HCT116 (cell line): ENCODE measurements at regions not wholly inside any gene's neighbourhood (a gene's known extent, or its start where the extent isn't known, plus 50 kb on each side); places are given as distances from the start of the nearest gene placed in this dataset.

Experiments
- ATAC-seq: fragments of 200-7000 bp; cut with Tn5 transposase; 2 replicates; pipeline ENCODE4 v1.9.1; 2020; ENCODE audit warnings: mild to moderate bottlenecking, moderate library complexity
- BruUV-seq: library from RNA; stranded (reverse); fragments of 400-500 nt; replicated peaks from 2 replicates; lab custom pipeline; 2021; lab: Mats Ljungman, UMichigan
- CTCF ChIA-PET: fragments of 300-600 bp; sonication (Branson Sonifier 250); formaldehyde crosslinking; loops from one replicate; lab custom pipeline; 2021; ENCODE audit warnings: antibody characterized with exemption; lab: Charles Lee
- POLR2A ChIA-PET: fragments of 300-600, 350-600 bp; sonication (Branson Sonifier 250); formaldehyde crosslinking; loops from one replicate; lab custom pipeline; 2021; ENCODE audit warnings: antibody characterized with exemption; lab: Charles Lee
- RAD21 ChIA-PET, 2 experiments: fragments of 300-600 bp; sonication (Branson Sonifier 250); formaldehyde crosslinking; loops; one replicate each; lab custom pipeline; 2023; ENCODE audit warnings: low total read pairs in 2 of 2; ENCODE audit not compliant: uncharacterized antibody in 2 of 2, unreplicated experiment in 2 of 2, low non-redundant PET in 1 of 2; lab: Charles Lee
- DNase-seq: peaks from one replicate; pipeline ENCODE4 v3.0.0-alpha.2; 2010; ENCODE audit warnings: low read depth, low spot score
- H2AFZ ChIP-seq: fragments of 200-600 bp; shearing (Covaris generic), sonication (generic); 2 replicates; pipeline ENCODE4 v1.6.1; 2017; ENCODE audit warnings: low read depth, mixed run types, mixed read lengths, antibody characterized with exemption, low read length; ENCODE audit not compliant: poor library complexity, severe bottlenecking
- H3K27ac ChIP-seq: 2 replicates; pipeline ENCODE4 v1.5.1; 2012; ENCODE audit warnings: low read depth, low read length
- H3K27me3 ChIP-seq: fragments of 200-600 bp; sonication (generic); 2 replicates; pipeline ENCODE4 v1.6.1; 2016; ENCODE audit warnings: mixed run types, low read length, mixed read lengths; ENCODE audit not compliant: insufficient read depth
- H3K36me3 ChIP-seq, 2 experiments: fragments of 200-500 bp in 1 of 2; fragments of 200-600 bp in 1 of 2; sonication (Bioruptor generic) in 1 of 2; sonication (generic) in 1 of 2; 2 replicates each; pipeline versions ENCODE4 v1.5.1 to v1.6.1; 2014 to 2016; ENCODE audit warnings: low read length in 2 of 2, inconsistent platforms in 1 of 2, mixed read lengths in 1 of 2, mixed run types in 1 of 2; ENCODE audit not compliant: insufficient read depth in 2 of 2, control insufficient read depth in 1 of 2
- H3K4me1 ChIP-seq, 2 experiments: fragments of 200-600 bp in 1 of 2; sonication (generic) in 1 of 2; 2 replicates each; pipeline versions ENCODE4 v1.5.1 to v1.6.1; 2012 to 2017; ENCODE audit warnings: low read length in 2 of 2, inconsistent platforms in 1 of 2, mild to moderate bottlenecking in 1 of 2, mixed read lengths in 1 of 2, mixed run types in 1 of 2, moderate library complexity in 1 of 2; ENCODE audit not compliant: insufficient read depth in 2 of 2, control insufficient read depth in 1 of 2
- H3K4me2 ChIP-seq: fragments of 200-600 bp; sonication (generic); 2 replicates; pipeline ENCODE4 v1.6.1; 2017; ENCODE audit warnings: mixed run types, low read length, mixed read lengths
- H3K4me3 ChIP-seq, 2 experiments: fragments of 200-600 bp in 1 of 2; sonication (generic) in 1 of 2; replicated peaks in 1 of 2; 2 replicates each; pipeline ENCODE4 v1.5.1; 2011 to 2016; ENCODE audit warnings: low read length in 2 of 2, control low read depth in 1 of 2, low read depth in 1 of 2, mild to moderate bottlenecking in 1 of 2, mixed read lengths in 1 of 2, mixed run types in 1 of 2
- H3K79me2 ChIP-seq: fragments of 200-600 bp; sonication (generic); 2 replicates; pipeline ENCODE4 v1.6.1; 2017; ENCODE audit warnings: mild to moderate bottlenecking, mixed run types, low read length, moderate library complexity, mixed read lengths; ENCODE audit not compliant: insufficient read depth
- H3K9ac ChIP-seq: fragments of 200-600 bp; sonication (generic); 2 replicates; pipeline ENCODE4 v1.6.1; 2016; ENCODE audit warnings: low read length, mixed read lengths
- H3K9me2 ChIP-seq: fragments of 200-600 bp; sonication (generic), shearing (Covaris generic); 2 replicates; pipeline ENCODE4 v1.6.1; 2017; ENCODE audit warnings: mixed run types, mild to moderate bottlenecking, moderate library complexity; ENCODE audit not compliant: insufficient read depth
- H3K9me3 ChIP-seq, 2 experiments: fragments of 200-500 bp in 1 of 2; fragments of 200-600 bp in 1 of 2; sonication (Bioruptor generic) in 1 of 2; sonication (generic) in 1 of 2; 2 replicates each; pipeline ENCODE4 v1.6.1; 2014 to 2017; ENCODE audit warnings: low read length in 2 of 2, mixed read lengths in 2 of 2, inconsistent platforms in 1 of 2, low read depth in 1 of 2, mild to moderate bottlenecking in 1 of 2, mixed run types in 1 of 2, moderate library complexity in 1 of 2; ENCODE audit not compliant: control insufficient read depth in 1 of 2, insufficient read depth in 1 of 2
- H4K20me1 ChIP-seq: fragments of 200-600 bp; sonication (generic), shearing (Covaris generic); 2 replicates; pipeline ENCODE4 v1.6.1; 2017; ENCODE audit warnings: mixed run types, mild to moderate bottlenecking, moderate library complexity; ENCODE audit not compliant: insufficient read depth
- EZH2phosphoT487 ChIP-seq: fragments of 200-600 bp; IDR thresholded peaks from 2 replicates; pipeline ENCODE4 v1.6.1; 2018; ENCODE audit warnings: antibody characterized with exemption, borderline replicate concordance
- SIN3A ChIP-seq: IDR thresholded peaks from 2 replicates; pipeline ENCODE4 v1.6.1; 2012; ENCODE audit warnings: low read depth
- YY1 ChIP-seq: IDR thresholded peaks from 2 replicates; pipeline ENCODE4 v1.6.1; 2011; ENCODE audit warnings: low read length, low read depth, moderate library complexity, mild to moderate bottlenecking; ENCODE audit not compliant: insufficient replicate concordance; ENCODE audit errors: extremely low read depth
- intact Hi-C: fragments of 100-400 bp; cut with micrococcal nuclease; formaldehyde crosslinking; loops from 2 replicates; pipeline ENCODE4 v1.10.0; 2022
- TF ChIP-seq, protein P1 (sequence below): IDR thresholded peaks from 2 replicates; pipeline ENCODE4 v1.6.1; 2012
- TF ChIP-seq, protein P2 (sequence below): IDR thresholded peaks from 2 replicates; pipeline ENCODE4 v1.6.1; 2012; ENCODE audit warnings: low read depth

GRCh38 chr3:24604215-24604614, 109.6 kb upstream of the THRB start:
- no peaks in the 10 kb centered on the region for H4K20me1 ChIP-seq
- POLR2A ChIA-PET: no interaction called here
- no TSS peak for BruUV-seq

More at GRCh38 chr3:24604215-24604614, 109.6 kb upstream of the THRB start:
- H3K4me1 ChIP-seq: peaks cover under 1 to 4% of the 10 kb centered on the region in 2 experiments
- intact Hi-C loops: no loop called here
- no peak for TF ChIP-seq EZH2phosphoT487
- TF ChIP-seq, protein P1, sequence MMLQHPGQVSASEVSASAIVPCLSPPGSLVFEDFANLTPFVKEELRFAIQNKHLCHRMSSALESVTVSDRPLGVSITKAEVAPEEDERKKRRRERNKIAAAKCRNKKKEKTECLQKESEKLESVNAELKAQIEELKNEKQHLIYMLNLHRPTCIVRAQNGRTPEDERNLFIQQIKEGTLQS: no peak
- TF ChIP-seq SIN3A: no peak
- TF ChIP-seq YY1: no peak
- TF ChIP-seq, protein P2, sequence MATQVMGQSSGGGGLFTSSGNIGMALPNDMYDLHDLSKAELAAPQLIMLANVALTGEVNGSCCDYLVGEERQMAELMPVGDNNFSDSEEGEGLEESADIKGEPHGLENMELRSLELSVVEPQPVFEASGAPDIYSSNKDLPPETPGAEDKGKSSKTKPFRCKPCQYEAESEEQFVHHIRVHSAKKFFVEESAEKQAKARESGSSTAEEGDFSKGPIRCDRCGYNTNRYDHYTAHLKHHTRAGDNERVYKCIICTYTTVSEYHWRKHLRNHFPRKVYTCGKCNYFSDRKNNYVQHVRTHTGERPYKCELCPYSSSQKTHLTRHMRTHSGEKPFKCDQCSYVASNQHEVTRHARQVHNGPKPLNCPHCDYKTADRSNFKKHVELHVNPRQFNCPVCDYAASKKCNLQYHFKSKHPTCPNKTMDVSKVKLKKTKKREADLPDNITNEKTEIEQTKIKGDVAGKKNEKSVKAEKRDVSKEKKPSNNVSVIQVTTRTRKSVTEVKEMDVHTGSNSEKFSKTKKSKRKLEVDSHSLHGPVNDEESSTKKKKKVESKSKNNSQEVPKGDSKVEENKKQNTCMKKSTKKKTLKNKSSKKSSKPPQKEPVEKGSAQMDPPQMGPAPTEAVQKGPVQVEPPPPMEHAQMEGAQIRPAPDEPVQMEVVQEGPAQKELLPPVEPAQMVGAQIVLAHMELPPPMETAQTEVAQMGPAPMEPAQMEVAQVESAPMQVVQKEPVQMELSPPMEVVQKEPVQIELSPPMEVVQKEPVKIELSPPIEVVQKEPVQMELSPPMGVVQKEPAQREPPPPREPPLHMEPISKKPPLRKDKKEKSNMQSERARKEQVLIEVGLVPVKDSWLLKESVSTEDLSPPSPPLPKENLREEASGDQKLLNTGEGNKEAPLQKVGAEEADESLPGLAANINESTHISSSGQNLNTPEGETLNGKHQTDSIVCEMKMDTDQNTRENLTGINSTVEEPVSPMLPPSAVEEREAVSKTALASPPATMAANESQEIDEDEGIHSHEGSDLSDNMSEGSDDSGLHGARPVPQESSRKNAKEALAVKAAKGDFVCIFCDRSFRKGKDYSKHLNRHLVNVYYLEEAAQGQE: no peak
- H2AFZ ChIP-seq: no peak overlapping the region
- ATAC-seq: no peak
- CTCF ChIA-PET: no interaction called here
- no peak overlapping the region for H3K4me2 ChIP-seq
- H3K27me3 ChIP-seq: no peaks in the 10 kb centered on the region
- H3K9me3 ChIP-seq: no peaks in the 10 kb centered on the region
- H3K9ac ChIP-seq: no peak overlapping the region
- H3K9me2 ChIP-seq: no peaks in the 10 kb centered on the region
- H3K4me3 ChIP-seq: no peak overlapping the region
- no peak for DNase-seq
- H3K79me2 ChIP-seq: no peaks in the 10 kb centered on the region
- no peaks in the 10 kb centered on the region for H3K36me3 ChIP-seq
- H3K27ac ChIP-seq: no peak overlapping the region
- RAD21 ChIA-PET: no interaction called here
